ENCODE measurements at regions not wholly inside any gene's neighbourhood (a gene's known extent, or its start where the extent isn't known, plus 50 kb on each side); places are given as distances from the start of the nearest gene placed in this dataset.

GRCh38 chr7:12861070-12861469, 173.6 kb downstream of the ARL4A start:
- H3K27me3 ChIP-seq (ENCODE audit: low read depth, low read length) = no peaks in the 10 kb centered on the region
- no peak for TF ChIP-seq CTCF (IDR thresholded peaks at IDR 0.05; ENCODE audit: low read depth, low read length)
- TF ChIP-seq EZH2phosphoT487 (IDR thresholded peaks at IDR 0.05; ENCODE audit: low read depth) = no peak

GRCh38 chr7:12862146-12862545, 174.7 kb downstream of the ARL4A start:
- TF ChIP-seq EZH2phosphoT487 (IDR thresholded peaks at IDR 0.05; ENCODE audit: low read depth) (no peak), CTCF (IDR thresholded peaks at IDR 0.05; ENCODE audit: low read depth, low read length) (no peak)
- H3K4me3 ChIP-seq (ENCODE audit: low read length) = no peak overlapping the region

More at GRCh38 chr7:12861070-12861469, 173.6 kb downstream of the ARL4A start:
- Histone ChIP-seq H3K79me2 (ENCODE audit: low read length) (no peaks in the 10 kb centered on the region), H3K36me3 (replicated peaks; ENCODE audit: low read depth, low read length) (no peaks in the 10 kb centered on the region), H3K9me3 (ENCODE audit: insufficient read depth, low read length) (no peaks in the 10 kb centered on the region), H3K4me2 (ENCODE audit: low read length) (no peak overlapping the region), H3K27ac (ENCODE audit: low read length) (no peak overlapping the region), H3K4me1 (ENCODE audit: low read length) (no peaks in the 10 kb centered on the region), H3K9ac (ENCODE audit: low read length) (no peak overlapping the region), H2AFZ (ENCODE audit: low read depth, low read length) (no peak overlapping the region), H3K4me3 (ENCODE audit: low read length) (no peak overlapping the region), H4K20me1 (ENCODE audit: insufficient read depth, low read length) (no peaks in the 10 kb centered on the region)

GRCh38 chr7:12864470-12865046, 177.1 kb downstream of the ARL4A start:
- Histone ChIP-seq H3K4me2 (ENCODE audit: low read length) (no peak overlapping the region), H3K4me3 (ENCODE audit: low read length) (no peak overlapping the region), H3K79me2 (ENCODE audit: low read length) (no peaks in the 10 kb centered on the region), H3K9me3 (ENCODE audit: insufficient read depth, low read length) (no peaks in the 10 kb centered on the region), H2AFZ (ENCODE audit: low read depth, low read length) (no peak overlapping the region), H3K4me1 (ENCODE audit: low read length) (no peaks in the 10 kb centered on the region), H3K36me3 (replicated peaks; ENCODE audit: low read depth, low read length) (no peaks in the 10 kb centered on the region), H4K20me1 (ENCODE audit: insufficient read depth, low read length) (no peaks in the 10 kb centered on the region), H3K9ac (ENCODE audit: low read length) (no peak overlapping the region), H3K27ac (ENCODE audit: low read length) (no peak overlapping the region), H3K27me3 (ENCODE audit: low read depth, low read length) (no peaks in the 10 kb centered on the region)
- TF ChIP-seq CTCF (IDR thresholded peaks at IDR 0.05; ENCODE audit: low read depth, low read length) (no peak), EZH2phosphoT487 (IDR thresholded peaks at IDR 0.05; ENCODE audit: low read depth) (no peak)

More at GRCh38 chr7:12862146-12862545, 174.7 kb downstream of the ARL4A start:
- Histone ChIP-seq H3K27me3 (ENCODE audit: low read depth, low read length) (no peaks in the 10 kb centered on the region), H4K20me1 (ENCODE audit: insufficient read depth, low read length) (no peaks in the 10 kb centered on the region), H2AFZ (ENCODE audit: low read depth, low read length) (no peak overlapping the region), H3K36me3 (replicated peaks; ENCODE audit: low read depth, low read length) (no peaks in the 10 kb centered on the region), H3K9ac (ENCODE audit: low read length) (no peak overlapping the region), H3K27ac (ENCODE audit: low read length) (no peak overlapping the region), H3K4me1 (ENCODE audit: low read length) (no peaks in the 10 kb centered on the region), H3K9me3 (ENCODE audit: insufficient read depth, low read length) (no peaks in the 10 kb centered on the region), H3K4me2 (ENCODE audit: low read length) (no peak overlapping the region), H3K79me2 (ENCODE audit: low read length) (no peaks in the 10 kb centered on the region)

GRCh38 chr7:12865593-12865992, 178.2 kb downstream of the ARL4A start:
- TF ChIP-seq EZH2phosphoT487 (IDR thresholded peaks at IDR 0.05; ENCODE audit: low read depth) = no peak
- no peak for TF ChIP-seq CTCF (IDR thresholded peaks at IDR 0.05; ENCODE audit: low read depth, low read length)
- Histone ChIP-seq H4K20me1 (ENCODE audit: insufficient read depth, low read length) (no peaks in the 10 kb centered on the region), H3K4me2 (ENCODE audit: low read length) (no peak overlapping the region), H3K79me2 (ENCODE audit: low read length) (no peaks in the 10 kb centered on the region), H3K27ac (ENCODE audit: low read length) (no peak overlapping the region), H3K9ac (ENCODE audit: low read length) (no peak overlapping the region), H3K4me1 (ENCODE audit: low read length) (no peaks in the 10 kb centered on the region), H3K9me3 (ENCODE audit: insufficient read depth, low read length) (no peaks in the 10 kb centered on the region), H3K36me3 (replicated peaks; ENCODE audit: low read depth, low read length) (no peaks in the 10 kb centered on the region), H2AFZ (ENCODE audit: low read depth, low read length) (no peak overlapping the region), H3K27me3 (ENCODE audit: low read depth, low read length) (no peaks in the 10 kb centered on the region), H3K4me3 (ENCODE audit: low read length) (no peak overlapping the region)

Data from OCI-LY3 (cell line).